HEK293 (cell line): ENCODE measurements at regions not wholly inside any gene's neighbourhood (a gene's known extent, or its start where the extent isn't known, plus 50 kb on each side); places are given as distances from the start of the nearest gene placed in this dataset.

Source experiments
- CTCF ChIA-PET: fragments of 350-600 bp; formaldehyde crosslinking; extraction: SDS; loops from one replicate; lab custom pipeline; 2021; ENCODE audit warnings: antibody characterized with exemption; lab: Yijun Ruan, JAX
- POLR2A ChIA-PET: fragments of 300-600 bp; formaldehyde crosslinking; extraction: SDS; loops from one replicate; lab custom pipeline; 2020; ENCODE audit warnings: antibody characterized with exemption, inconsistent platforms; lab: Yijun Ruan, JAX
- H3K27ac ChIP-seq: fragments of 200-500 bp; sonication (Bioruptor generic); 2 replicates; pipeline ENCODE4 v1.5.1; 2014; ENCODE audit warnings: low read depth, low read length, control low read depth, inconsistent platforms; ENCODE audit errors: extremely low read depth
- H3K36me3 ChIP-seq, 2 experiments: fragments of 200-500 bp in 1 of 2; sonication (Bioruptor generic) in 1 of 2; 1 replicate in 1 of 2; 2 replicates in 1 of 2; pipeline ENCODE4 v1.5.1; 2014 to 2017; ENCODE audit warnings: inconsistent platforms in 2 of 2, low read length in 2 of 2; ENCODE audit not compliant: control insufficient read depth in 2 of 2, insufficient read depth in 1 of 2
- H3K4me1 ChIP-seq: fragments of 200-500 bp; sonication (Bioruptor generic); 2 replicates; pipeline ENCODE4 v1.5.1; 2014; ENCODE audit warnings: mild to moderate bottlenecking, low read length, inconsistent platforms; ENCODE audit not compliant: control insufficient read depth, insufficient read depth
- H3K4me3 ChIP-seq: 2 replicates; pipeline ENCODE4 v1.5.1; 2011; ENCODE audit warnings: low read depth, mild to moderate bottlenecking, control low read depth, low read length, moderate library complexity
- H3K9me3 ChIP-seq: fragments of 200-500 bp; sonication (Bioruptor generic); 2 replicates; pipeline ENCODE4 v1.5.1; 2014; ENCODE audit warnings: low read depth, low read length, inconsistent platforms; ENCODE audit not compliant: control insufficient read depth, insufficient read depth
- GFI1B ChIP-seq: fragments of 450-650 bp; formaldehyde crosslinking; IDR thresholded peaks from 2 replicates; pipeline ENCODE4 v1.5.1; 2016; ENCODE audit warnings: missing biosample characterization, missing genetic modification characterization
- GLIS1 ChIP-seq: fragments of 450-650 bp; formaldehyde crosslinking; IDR thresholded peaks from 2 replicates; pipeline ENCODE4 v1.5.1; 2016; ENCODE audit warnings: missing biosample characterization, missing genetic modification characterization
- HOXA7 ChIP-seq: sonication (generic); formaldehyde crosslinking; IDR thresholded peaks from 2 replicates; pipeline ENCODE4 v1.8.1; 2022; ENCODE audit warnings: missing genetic modification reagents, borderline replicate concordance
- SALL2 ChIP-seq: fragments of 450-650 bp; formaldehyde crosslinking; IDR thresholded peaks from 2 replicates; pipeline ENCODE4 v1.5.0; 2017; ENCODE audit warnings: missing biosample characterization, mild to moderate bottlenecking, missing genetic modification characterization, borderline replicate concordance
- SETDB1 ChIP-seq: IDR thresholded peaks from one replicate; pipeline ENCODE4 v1.6.1; 2017; ENCODE audit warnings: mild to moderate bottlenecking, low read length, moderate library complexity, mixed read lengths; ENCODE audit not compliant: insufficient read length
- TRIM28 ChIP-seq: IDR thresholded peaks from 2 replicates; pipeline ENCODE4 v1.6.1; 2011; ENCODE audit warnings: low read length, control low read depth, borderline replicate concordance
- ZBTB17 ChIP-seq: fragments of 450-650 bp; formaldehyde crosslinking; IDR thresholded peaks from 2 replicates; pipeline ENCODE4 v1.5.1; 2016; ENCODE audit warnings: missing biosample characterization, missing genetic modification characterization
- ZBTB48 ChIP-seq: fragments of 450-650 bp; formaldehyde crosslinking; IDR thresholded peaks from 2 replicates; pipeline ENCODE4 v1.5.1; 2016; ENCODE audit warnings: missing biosample characterization, missing genetic modification characterization
- ZFP41 ChIP-seq: fragments of 450-650 bp; formaldehyde crosslinking; IDR thresholded peaks from 2 replicates; pipeline ENCODE4 v1.5.1; 2016; ENCODE audit warnings: missing biosample characterization, missing genetic modification characterization, borderline replicate concordance
- ZFP69B ChIP-seq: fragments of 450-650 bp; formaldehyde crosslinking; IDR thresholded peaks from 2 replicates; pipeline ENCODE4 v1.5.1; 2016; ENCODE audit warnings: missing biosample characterization, missing genetic modification characterization
- ZNF114 ChIP-seq: fragments of 450-650 bp; formaldehyde crosslinking; IDR thresholded peaks from 2 replicates; pipeline ENCODE4 v1.5.0; 2017; ENCODE audit warnings: missing biosample characterization, missing genetic modification characterization
- ZNF2 ChIP-seq: fragments of 450-650 bp; formaldehyde crosslinking; IDR thresholded peaks from 2 replicates; pipeline ENCODE4 v1.5.1; 2016; ENCODE audit warnings: missing biosample characterization, missing genetic modification characterization
- ZNF223 ChIP-seq: fragments of 450-650 bp; formaldehyde crosslinking; IDR thresholded peaks from 2 replicates; pipeline ENCODE4 v1.5.1; 2016; ENCODE audit warnings: missing biosample characterization, missing genetic modification characterization
- ZNF266 ChIP-seq: fragments of 450-650 bp; formaldehyde crosslinking; IDR thresholded peaks from 2 replicates; pipeline ENCODE4 v1.5.1; 2016; ENCODE audit warnings: missing biosample characterization, missing genetic modification characterization, low read depth
- ZNF366 ChIP-seq: fragments of 450-650 bp; formaldehyde crosslinking; conservative IDR thresholded peaks from 2 replicates; pipeline ENCODE4 v1.5.1; 2016; ENCODE audit warnings: missing biosample characterization, missing genetic modification characterization
- ZNF391 ChIP-seq: fragments of 450-650 bp; formaldehyde crosslinking; IDR thresholded peaks from 2 replicates; pipeline ENCODE4 v1.5.1; 2016; ENCODE audit warnings: low read depth, missing biosample characterization, missing genetic modification characterization, borderline replicate concordance
- ZNF433 ChIP-seq: fragments of 450-650 bp; formaldehyde crosslinking; IDR thresholded peaks from 2 replicates; pipeline ENCODE4 v1.5.1; 2016; ENCODE audit warnings: missing biosample characterization, missing genetic modification characterization, low read depth
- ZNF521 ChIP-seq: fragments of 450-650 bp; formaldehyde crosslinking; IDR thresholded peaks from 2 replicates; pipeline ENCODE4 v1.5.1; 2017; ENCODE audit warnings: missing biosample characterization, mild to moderate bottlenecking, missing genetic modification characterization
- ZNF549 ChIP-seq: fragments of 450-650 bp; IDR thresholded peaks from 2 replicates; pipeline ENCODE4 v1.5.1; 2018; ENCODE audit warnings: missing biosample characterization, missing genetic modification characterization, mild to moderate bottlenecking, inconsistent platforms, moderate library complexity
- ZNF561 ChIP-seq: fragments of 450-650 bp; IDR thresholded peaks from 2 replicates; pipeline ENCODE4 v1.5.1; 2018; ENCODE audit warnings: missing biosample characterization, missing genetic modification characterization, borderline replicate concordance
- ZNF707 ChIP-seq: fragments of 450-650 bp; formaldehyde crosslinking; IDR thresholded peaks from 2 replicates; pipeline ENCODE4 v1.5.1; 2016; ENCODE audit warnings: missing biosample characterization, missing genetic modification characterization
- ZNF768 ChIP-seq: fragments of 450-650 bp; formaldehyde crosslinking; IDR thresholded peaks from 2 replicates; pipeline ENCODE4 v1.5.1; 2018; ENCODE audit warnings: missing biosample characterization, mild to moderate bottlenecking, missing genetic modification characterization
- TF ChIP-seq, protein P1 (sequence below): fragments of 450-650 bp; formaldehyde crosslinking; IDR thresholded peaks from 2 replicates; pipeline ENCODE4 v1.5.1; 2017; ENCODE audit warnings: missing biosample characterization, missing genetic modification characterization
- TF ChIP-seq, protein P2 (sequence below): fragments of 450-650 bp; formaldehyde crosslinking; IDR thresholded peaks from 2 replicates; pipeline ENCODE4 v1.5.1; 2016; ENCODE audit warnings: missing biosample characterization, missing genetic modification characterization
- TF ChIP-seq, protein P3 (sequence below): fragments of 450-650 bp; formaldehyde crosslinking; IDR thresholded peaks from 2 replicates; pipeline ENCODE4 v1.5.1; 2016; ENCODE audit warnings: missing biosample characterization, missing genetic modification characterization
- TF ChIP-seq, protein P4 (sequence below): fragments of 450-650 bp; formaldehyde crosslinking; IDR thresholded peaks from 2 replicates; pipeline ENCODE4 v1.5.1; 2017; ENCODE audit warnings: missing biosample characterization, missing genetic modification characterization
- TF ChIP-seq, protein P5 (sequence below): fragments of 450-650 bp; formaldehyde crosslinking; IDR thresholded peaks from 2 replicates; pipeline ENCODE4 v1.5.1; 2016; ENCODE audit warnings: missing biosample characterization, missing genetic modification characterization

DNA sequence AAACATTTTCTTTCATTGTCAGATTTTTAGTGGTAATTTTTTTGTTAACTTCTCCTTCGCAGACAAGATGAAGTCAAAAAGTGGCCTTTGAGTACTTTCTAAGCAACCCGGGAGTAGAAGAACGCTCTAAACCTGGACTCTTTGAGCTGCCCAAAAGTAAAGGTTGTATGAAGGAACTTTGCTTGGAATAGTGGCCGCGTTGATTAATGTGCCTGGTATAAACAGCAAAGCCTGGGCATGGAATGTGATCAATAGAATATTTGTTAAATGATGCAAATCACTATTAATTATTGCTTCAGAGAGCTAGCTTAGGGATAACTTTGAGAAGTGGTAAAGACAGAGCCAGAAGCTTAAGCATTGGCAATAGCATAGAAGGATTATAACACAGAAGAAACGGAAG, 475.1 kb upstream of the ANKRD30A start:
- no peak for TF ChIP-seq ZNF561
- TF ChIP-seq ZNF433 (tag by site-specific recombination), result no peak
- TF ChIP-seq ZNF521, result no peak
- no peak for TF ChIP-seq ZNF223 (tag by site-specific recombination)
- no peak for TF ChIP-seq GLIS1 (tag by site-specific recombination)
- TF ChIP-seq TRIM28, result no peak
- no peak for TF ChIP-seq SALL2 (tag by site-specific recombination)
- TF ChIP-seq, protein P1, sequence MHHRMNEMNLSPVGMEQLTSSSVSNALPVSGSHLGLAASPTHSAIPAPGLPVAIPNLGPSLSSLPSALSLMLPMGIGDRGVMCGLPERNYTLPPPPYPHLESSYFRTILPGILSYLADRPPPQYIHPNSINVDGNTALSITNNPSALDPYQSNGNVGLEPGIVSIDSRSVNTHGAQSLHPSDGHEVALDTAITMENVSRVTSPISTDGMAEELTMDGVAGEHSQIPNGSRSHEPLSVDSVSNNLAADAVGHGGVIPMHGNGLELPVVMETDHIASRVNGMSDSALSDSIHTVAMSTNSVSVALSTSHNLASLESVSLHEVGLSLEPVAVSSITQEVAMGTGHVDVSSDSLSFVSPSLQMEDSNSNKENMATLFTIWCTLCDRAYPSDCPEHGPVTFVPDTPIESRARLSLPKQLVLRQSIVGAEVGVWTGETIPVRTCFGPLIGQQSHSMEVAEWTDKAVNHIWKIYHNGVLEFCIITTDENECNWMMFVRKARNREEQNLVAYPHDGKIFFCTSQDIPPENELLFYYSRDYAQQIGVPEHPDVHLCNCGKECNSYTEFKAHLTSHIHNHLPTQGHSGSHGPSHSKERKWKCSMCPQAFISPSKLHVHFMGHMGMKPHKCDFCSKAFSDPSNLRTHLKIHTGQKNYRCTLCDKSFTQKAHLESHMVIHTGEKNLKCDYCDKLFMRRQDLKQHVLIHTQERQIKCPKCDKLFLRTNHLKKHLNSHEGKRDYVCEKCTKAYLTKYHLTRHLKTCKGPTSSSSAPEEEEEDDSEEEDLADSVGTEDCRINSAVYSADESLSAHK (tag by site-specific recombination), result no peak
- TF ChIP-seq ZNF549 (tag by site-specific recombination), result no peak
- no peak for TF ChIP-seq ZBTB17 (tag by site-specific recombination)
- TF ChIP-seq, protein P2, sequence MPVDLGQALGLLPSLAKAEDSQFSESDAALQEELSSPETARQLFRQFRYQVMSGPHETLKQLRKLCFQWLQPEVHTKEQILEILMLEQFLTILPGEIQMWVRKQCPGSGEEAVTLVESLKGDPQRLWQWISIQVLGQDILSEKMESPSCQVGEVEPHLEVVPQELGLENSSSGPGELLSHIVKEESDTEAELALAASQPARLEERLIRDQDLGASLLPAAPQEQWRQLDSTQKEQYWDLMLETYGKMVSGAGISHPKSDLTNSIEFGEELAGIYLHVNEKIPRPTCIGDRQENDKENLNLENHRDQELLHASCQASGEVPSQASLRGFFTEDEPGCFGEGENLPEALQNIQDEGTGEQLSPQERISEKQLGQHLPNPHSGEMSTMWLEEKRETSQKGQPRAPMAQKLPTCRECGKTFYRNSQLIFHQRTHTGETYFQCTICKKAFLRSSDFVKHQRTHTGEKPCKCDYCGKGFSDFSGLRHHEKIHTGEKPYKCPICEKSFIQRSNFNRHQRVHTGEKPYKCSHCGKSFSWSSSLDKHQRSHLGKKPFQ (tag by site-specific recombination), result no peak
- H3K36me3 ChIP-seq, result no peaks in the 10 kb centered on the region
- POLR2A ChIA-PET, result interaction anchor here (0.6 to 0.7 kb wide), 2 partner anchors 86 to 515 kb away, joined by 3 to 5 read pairs; no protein-coding TSS in a partner anchor
- H3K9me3 ChIP-seq, result no peaks in the 10 kb centered on the region
- CTCF ChIA-PET, result no interaction called here
- no peak overlapping the region for H3K4me3 ChIP-seq
- H3K4me1 ChIP-seq, result no peaks in the 10 kb centered on the region
- no peak overlapping the region for H3K27ac ChIP-seq

DNA sequence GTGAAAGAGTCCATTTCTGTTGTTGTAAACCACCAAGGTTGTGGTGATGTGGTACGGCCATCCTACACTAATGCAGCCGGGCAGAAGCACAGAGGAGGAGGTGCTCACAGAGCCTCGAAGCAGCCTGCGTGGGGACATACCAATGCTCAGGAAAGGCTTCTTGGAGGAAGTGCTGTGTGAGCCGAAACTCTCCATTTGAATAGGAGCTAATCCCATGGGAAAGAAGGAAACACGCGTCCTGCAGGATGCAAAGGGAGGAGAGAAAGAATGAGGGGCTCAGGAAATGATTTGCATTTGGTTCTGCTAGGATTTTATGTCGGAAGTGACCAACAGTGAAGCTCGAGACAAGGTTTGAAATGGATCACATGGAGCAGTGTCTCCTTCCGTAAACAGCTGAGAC, 477.9 kb upstream of the ANKRD30A start:
- H3K4me3 ChIP-seq, result no peak overlapping the region
- H3K27ac ChIP-seq, result no peak overlapping the region
- no peaks in the 10 kb centered on the region for H3K36me3 ChIP-seq
- no peaks in the 10 kb centered on the region for H3K4me1 ChIP-seq
- POLR2A ChIA-PET, result no interaction called here
- H3K9me3 ChIP-seq, result no peaks in the 10 kb centered on the region
- TF ChIP-seq ZNF707 (tag by site-specific recombination) (no peak), SETDB1 (no peak), ZNF366 (tag by site-specific recombination) (no peak), ZNF768 (tag by site-specific recombination) (no peak), ZNF266 (no peak), ZFP41 (tag by site-specific recombination) (no peak), ZBTB48 (tag by site-specific recombination) (no peak), GFI1B (tag by site-specific recombination) (no peak), ZFP69B (tag by site-specific recombination) (no peak), ZNF114 (no peak), HOXA7 (CRISPR knock-in tag) (no peak), ZNF391 (no peak), ZNF2 (tag by site-specific recombination) (no peak)
- TF ChIP-seq, protein P3, sequence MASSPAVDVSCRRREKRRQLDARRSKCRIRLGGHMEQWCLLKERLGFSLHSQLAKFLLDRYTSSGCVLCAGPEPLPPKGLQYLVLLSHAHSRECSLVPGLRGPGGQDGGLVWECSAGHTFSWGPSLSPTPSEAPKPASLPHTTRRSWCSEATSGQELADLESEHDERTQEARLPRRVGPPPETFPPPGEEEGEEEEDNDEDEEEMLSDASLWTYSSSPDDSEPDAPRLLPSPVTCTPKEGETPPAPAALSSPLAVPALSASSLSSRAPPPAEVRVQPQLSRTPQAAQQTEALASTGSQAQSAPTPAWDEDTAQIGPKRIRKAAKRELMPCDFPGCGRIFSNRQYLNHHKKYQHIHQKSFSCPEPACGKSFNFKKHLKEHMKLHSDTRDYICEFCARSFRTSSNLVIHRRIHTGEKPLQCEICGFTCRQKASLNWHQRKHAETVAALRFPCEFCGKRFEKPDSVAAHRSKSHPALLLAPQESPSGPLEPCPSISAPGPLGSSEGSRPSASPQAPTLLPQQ, result no peak
- TF ChIP-seq, protein P4, sequence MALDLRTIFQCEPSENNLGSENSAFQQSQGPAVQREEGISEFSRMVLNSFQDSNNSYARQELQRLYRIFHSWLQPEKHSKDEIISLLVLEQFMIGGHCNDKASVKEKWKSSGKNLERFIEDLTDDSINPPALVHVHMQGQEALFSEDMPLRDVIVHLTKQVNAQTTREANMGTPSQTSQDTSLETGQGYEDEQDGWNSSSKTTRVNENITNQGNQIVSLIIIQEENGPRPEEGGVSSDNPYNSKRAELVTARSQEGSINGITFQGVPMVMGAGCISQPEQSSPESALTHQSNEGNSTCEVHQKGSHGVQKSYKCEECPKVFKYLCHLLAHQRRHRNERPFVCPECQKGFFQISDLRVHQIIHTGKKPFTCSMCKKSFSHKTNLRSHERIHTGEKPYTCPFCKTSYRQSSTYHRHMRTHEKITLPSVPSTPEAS (tag by site-specific recombination), result no peak
- TF ChIP-seq, protein P5, sequence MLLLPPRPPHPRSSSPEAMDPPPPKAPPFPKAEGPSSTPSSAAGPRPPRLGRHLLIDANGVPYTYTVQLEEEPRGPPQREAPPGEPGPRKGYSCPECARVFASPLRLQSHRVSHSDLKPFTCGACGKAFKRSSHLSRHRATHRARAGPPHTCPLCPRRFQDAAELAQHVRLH, result no peak
- TF ChIP-seq, all 188 proteins: peak for 0
- CTCF ChIA-PET, result no interaction called here
